GM19193 (cell line): ENCODE measurements at regions not wholly inside any gene's neighbourhood (a gene's known extent, or its start where the extent isn't known, plus 50 kb on each side); places are given as distances from the start of the nearest gene placed in this dataset.

ENCODE experiments used
- POLR2A ChIP-seq: IDR thresholded peaks from 4 replicates; pipeline ENCODE4 v1.6.1; 2011; ENCODE audit not compliant: insufficient read depth, insufficient read length; ENCODE audit errors: extremely low read depth

DNA sequence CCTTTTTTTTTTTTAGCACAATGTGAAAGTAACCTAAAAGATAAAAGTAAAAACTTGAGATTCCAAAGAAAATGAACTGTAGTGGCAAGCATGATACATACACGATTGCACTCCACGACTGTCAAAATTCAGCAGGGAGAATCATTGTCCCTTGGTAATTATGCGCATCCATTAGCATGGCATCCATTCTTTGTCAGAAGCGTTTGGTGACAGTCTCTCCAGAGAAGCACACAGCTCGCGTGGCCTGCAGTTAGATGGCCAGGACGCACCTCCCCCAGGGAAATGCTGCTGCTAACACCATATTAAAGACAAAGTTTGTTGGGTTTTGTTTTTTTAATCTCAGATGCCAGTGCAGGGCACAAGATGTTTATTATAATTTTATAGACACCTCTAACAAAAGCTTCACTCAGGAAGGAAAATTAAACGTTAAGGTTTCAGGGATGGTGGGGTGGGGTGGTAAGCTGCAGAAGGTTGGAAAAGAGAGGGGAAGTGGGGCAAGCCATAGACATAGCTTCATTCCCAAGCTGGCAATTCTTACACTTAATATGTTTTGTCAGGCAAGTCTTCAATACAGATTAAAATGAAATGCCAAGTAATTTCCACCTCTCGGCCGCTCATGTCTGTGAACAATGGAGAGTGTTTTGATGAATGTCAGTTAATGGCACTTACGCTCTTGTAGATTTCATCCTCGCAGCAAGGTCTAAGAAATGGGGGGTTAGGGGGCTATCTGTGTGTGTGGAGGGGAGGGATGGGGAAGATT is 142.8 kb upstream of the TOPAZ1 start:
- TF ChIP-seq POLR2A = no peak

DNA sequence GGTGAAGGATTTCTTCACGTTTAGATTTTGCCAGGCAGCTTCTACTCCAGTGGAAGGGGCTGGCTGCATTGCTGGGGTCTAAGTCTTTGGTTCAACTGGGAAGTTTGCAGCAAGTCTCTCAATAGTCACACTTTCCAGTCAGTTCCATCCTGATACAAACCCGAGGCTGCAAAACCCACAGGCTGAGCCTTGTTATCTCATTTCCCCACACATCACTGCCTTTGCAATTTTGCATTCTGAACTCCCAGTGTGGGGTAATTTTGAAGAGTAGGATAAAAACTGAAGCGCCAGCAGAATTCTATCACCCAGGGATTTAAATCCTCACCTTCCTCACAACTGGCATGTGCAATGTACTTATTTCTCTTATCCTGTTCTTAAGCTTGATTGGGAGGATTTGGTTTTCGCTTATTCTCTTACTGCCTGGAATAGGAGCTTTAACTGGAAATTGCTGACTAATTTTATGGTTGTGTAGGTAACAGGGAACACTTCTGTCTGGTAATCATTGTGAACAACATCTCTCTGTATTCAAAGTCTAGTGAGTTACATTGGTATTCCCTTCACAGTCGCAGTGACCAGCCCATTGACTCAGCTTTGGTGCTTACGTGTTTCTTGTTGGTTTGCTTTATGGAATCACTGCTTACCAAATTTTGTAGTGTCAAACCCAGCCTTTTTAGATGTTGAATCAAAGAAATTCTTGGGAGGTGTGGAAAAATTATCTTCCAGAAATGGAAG is 142.0 kb upstream of the TOPAZ1 start:
- no peak for TF ChIP-seq POLR2A

DNA sequence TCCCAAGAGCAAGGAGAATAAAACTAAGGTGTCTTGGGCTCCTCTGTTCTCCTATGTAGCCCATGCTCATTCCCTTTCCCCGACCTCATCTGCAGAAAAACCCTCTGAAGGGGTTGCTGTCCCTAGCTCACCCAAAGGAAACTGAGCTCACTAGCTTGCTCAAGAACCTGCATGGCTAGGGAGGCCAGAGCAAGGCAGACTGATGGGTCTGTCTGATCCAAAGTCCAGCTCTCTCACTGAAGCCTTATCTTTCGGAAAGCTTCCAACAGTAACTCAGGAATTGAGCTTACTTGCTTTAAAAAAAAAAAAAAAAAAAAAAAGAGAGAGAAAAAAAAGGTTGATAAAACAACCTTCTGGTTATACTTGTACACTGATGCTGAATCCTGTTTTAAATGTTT is 141.4 kb upstream of the TOPAZ1 start:
- no peak for TF ChIP-seq POLR2A

DNA sequence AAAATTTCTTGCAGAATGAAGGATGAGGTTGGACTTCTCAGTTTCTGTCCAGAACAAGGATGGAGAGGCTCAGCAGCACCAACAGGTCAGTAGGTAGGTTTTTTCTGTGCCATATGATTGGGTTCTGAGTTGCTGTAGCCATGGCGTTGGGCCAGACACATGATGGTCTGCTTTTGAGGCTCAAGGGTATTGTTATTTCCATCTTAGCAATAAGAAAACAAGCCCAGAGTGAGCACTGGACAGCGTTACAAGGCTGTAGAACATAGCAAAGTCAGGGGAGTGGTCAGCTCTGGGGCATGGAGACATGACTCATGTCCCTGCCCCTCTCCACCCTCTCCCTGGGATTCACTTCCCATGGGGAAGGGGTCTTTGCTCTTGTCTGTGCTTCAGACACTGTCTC is 137.6 kb upstream of the TOPAZ1 start:
- no peak for TF ChIP-seq POLR2A

DNA sequence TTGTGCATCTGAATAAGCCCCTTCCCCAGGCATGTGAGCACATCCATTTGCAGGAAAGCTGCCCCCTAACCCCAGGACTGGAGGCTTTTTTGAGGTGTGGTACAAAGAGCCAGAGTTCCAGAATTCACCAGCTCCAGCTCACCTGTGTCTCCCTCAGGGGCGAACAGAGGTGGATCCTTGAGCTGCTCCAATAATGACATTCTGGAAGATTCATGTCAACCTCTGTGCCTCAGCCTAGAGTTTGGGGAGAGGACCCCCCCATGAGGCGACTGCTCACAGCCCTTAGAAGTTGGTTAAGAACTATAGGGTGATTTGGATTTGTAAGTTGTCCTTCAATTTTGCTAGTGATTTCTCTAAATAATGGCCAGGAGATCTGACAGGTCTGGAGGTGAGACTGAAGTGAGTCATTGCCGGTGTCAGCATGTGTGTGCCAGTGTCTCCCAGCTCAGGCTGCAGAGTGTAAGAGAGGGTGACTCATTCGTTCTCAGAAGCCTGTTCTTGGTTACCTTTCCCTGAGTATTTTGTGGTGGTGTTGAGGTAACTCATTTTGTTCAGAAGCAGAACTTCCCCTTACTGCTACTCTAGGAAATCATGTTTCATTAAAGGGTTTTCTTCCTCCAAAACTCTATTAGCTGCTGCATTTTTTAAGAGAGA is 136.9 kb upstream of the TOPAZ1 start:
- TF ChIP-seq POLR2A = no peak

DNA sequence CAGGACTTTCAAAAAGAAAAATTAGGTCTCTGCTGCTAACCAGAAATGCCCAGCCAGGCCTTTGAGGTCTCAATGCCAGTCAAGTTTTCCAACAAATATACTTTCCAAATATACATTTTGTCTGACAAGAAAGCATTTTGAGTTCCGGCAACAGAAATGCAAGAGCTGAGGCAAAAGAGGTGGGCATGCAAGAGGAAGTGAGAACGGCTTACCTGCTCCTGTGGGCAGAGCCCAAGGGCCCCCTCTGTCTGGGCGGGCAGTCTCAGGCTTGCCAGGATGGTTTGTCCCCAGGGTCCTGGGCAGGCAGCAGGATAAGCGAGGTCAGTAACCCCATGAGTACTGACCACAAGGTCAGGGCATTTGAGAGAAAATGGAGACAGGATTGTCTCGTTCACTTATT is 136.1 kb upstream of the TOPAZ1 start:
- TF ChIP-seq POLR2A = no peak

DNA sequence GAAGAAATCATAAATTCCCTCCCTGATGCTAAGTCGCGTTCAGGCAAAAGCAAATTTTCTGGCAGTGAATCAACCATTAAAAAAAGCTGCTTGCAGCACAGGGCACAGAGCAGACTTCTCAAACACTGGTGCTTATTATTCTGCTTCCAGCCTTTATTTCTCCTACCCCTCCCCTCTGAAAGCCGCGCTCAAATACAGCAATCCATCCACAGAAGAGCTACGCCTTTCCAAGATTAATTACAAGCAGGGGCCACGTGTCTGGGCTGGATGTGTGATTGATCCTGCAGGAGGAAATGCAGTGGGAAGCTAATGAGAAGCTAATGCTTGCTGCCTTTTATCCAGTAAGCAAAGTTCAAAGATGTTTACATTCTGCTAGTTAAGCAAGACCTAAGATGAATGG is 134.9 kb upstream of the TOPAZ1 start:
- TF ChIP-seq POLR2A = no peak

DNA sequence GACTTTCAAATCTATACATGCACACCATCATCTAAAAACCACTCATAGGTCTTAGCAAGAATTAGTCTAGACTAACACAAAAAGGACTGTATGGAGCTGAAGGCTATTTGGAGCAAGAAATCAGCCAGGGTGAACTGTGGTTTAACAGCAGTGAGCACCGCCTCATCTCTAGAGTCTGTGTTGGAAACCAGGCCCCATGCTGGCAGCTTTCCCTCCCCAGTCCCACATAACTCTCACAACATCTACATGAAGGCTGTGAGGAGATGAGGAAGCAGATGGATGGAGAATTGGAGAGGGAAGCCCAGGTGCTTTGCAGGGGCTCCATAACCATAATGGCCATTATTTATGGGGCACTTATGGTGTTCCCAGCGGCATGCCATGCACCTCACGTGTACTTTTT is 133.2 kb upstream of the TOPAZ1 start:
- TF ChIP-seq POLR2A = no peak

DNA sequence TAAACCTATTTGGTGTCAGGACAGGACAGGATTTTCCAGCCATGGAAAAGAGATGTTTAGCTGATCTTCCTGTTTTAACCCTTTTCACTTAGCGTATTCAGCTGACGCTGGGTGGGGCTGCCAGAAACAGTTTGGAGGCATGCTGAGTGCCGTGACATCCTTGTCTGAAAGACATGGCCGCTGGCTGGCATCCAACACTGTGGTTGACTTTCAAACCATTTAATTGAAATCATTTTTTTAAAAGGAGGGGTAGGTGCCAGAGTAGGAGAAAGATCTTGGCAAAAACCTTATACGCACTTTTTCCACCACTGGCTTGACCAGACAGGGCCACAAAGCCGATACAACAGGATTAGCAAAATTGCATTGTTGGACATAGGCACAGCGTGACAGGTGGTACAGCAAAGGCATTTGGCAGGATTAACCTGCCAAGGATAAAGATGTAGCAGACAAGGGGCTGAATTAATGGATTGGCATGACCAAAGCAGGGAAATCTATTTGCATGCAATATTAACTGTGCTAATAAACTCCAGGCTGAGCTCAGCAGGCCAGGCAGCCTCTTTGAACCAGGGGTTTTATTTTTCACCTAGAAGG is 131.8 kb upstream of the TOPAZ1 start:
- TF ChIP-seq POLR2A = no peak

DNA sequence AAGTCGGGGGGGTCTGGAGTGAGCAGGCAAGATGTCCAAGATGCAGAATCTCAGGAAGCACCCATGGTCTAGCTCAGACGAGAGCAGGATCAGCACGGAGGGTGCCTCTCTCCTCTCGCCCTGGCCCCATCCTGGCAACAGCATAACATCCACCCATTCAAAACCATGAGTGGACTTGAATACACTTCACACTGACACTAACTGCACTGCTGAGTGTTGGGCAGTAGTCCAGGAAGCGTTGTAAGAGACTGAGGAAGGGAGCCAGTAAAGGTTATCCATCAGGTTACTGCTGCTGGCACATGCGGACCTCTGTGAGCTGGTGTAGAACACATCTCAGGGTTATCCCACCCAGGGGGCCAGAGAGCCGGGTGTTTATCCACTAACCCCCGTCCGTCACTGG is 131.0 kb upstream of the TOPAZ1 start:
- no peak for TF ChIP-seq POLR2A

DNA sequence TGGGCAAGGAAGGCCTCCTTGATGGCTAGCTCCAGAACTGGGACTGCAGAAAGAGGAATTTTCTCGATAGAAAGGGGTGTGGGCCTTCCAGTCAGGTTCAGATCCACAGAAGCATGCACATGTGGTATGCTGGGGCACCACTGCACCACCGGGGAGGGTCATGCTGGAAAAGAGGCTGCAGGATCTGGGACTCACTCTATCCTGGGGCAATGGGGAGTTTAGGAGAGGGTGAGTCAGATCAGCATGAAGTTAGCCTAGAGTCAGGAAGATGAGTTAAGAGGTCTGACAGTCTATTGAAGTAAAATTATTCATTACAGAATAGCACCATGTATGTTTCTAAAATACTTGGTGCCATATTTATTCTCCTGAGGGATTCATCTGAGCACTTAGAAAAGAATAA is 130.2 kb upstream of the TOPAZ1 start:
- TF ChIP-seq POLR2A = no peak

DNA sequence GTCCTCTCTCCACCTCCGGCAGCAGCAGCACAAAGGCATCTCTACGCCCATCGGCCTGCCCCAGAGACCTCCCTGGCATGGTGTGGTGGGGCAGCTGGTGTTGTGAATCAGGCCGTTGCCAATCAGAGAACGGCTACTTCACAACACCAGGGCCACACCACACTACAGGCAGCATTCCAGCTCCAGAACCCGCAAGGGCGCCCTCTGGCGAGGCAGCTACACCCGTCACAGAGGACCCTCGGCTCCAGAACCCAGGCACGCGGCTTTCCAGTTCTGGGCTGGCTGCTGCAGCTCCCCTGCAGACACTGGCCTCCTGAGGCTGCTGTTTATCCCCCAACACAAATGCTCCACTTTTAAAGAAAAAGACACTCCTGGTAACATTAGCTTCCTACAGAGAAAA is 127.5 kb upstream of the TOPAZ1 start:
- no peak for TF ChIP-seq POLR2A

DNA sequence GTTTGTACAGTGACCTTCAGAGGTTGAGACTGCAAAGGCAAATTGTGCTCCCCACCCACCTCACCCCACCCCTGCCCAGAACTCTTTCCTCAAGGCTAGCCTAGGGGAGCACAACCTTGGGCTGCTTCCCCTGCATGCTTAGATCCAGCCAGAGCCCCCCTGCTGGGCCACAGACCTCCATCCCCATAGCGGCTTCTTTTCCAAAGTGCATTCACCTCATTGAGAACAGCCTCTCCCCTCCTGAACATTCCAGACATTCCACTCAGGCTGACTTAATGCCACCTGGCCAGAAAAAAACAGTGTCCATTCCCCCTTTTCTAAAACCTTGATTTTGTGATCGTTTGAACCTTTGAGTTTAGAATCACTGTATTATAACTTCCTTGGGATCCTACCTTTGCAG is 124.4 kb upstream of the TOPAZ1 start:
- no peak for TF ChIP-seq POLR2A

DNA sequence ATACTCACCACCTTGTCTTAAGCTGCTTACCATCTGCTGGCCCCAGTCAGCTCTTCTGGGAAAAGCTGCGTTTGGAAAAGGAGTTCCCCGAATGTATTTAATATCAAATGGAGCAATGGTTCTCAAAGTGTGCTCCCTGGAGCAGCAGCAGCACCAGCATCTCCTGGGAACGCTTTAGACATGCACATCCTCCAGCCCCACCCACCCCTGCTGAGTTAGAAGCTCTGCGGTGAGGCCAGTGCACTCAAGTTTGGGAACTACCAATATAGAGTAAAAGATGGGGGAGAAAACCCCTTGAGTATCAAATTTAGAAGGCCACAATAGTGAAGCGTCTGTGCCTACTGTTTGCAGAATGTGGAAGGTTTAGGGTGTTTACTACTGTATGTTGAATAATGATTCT is 124.0 kb upstream of the TOPAZ1 start:
- no peak for TF ChIP-seq POLR2A
